HCT116 (cell line): ENCODE measurements at regions not wholly inside any gene's neighbourhood (a gene's known extent, or its start where the extent isn't known, plus 50 kb on each side); places are given as distances from the start of the nearest gene placed in this dataset.

Experiments
- ATAC-seq: fragments of 200-7000 bp; cut with Tn5 transposase; 2 replicates; pipeline ENCODE4 v1.9.1; 2020; ENCODE audit warnings: mild to moderate bottlenecking, moderate library complexity
- BruUV-seq: library from RNA; stranded (reverse); fragments of 400-500 nt; replicated peaks from 2 replicates; lab custom pipeline; 2021; lab: Mats Ljungman, UMichigan
- CTCF ChIA-PET: fragments of 300-600 bp; sonication (Branson Sonifier 250); formaldehyde crosslinking; loops from one replicate; lab custom pipeline; 2021; ENCODE audit warnings: antibody characterized with exemption; lab: Charles Lee
- POLR2A ChIA-PET: fragments of 300-600, 350-600 bp; sonication (Branson Sonifier 250); formaldehyde crosslinking; loops from one replicate; lab custom pipeline; 2021; ENCODE audit warnings: antibody characterized with exemption; lab: Charles Lee
- RAD21 ChIA-PET, 2 experiments: fragments of 300-600 bp; sonication (Branson Sonifier 250); formaldehyde crosslinking; loops; one replicate each; lab custom pipeline; 2023; ENCODE audit warnings: low total read pairs in 2 of 2; ENCODE audit not compliant: uncharacterized antibody in 2 of 2, unreplicated experiment in 2 of 2, low non-redundant PET in 1 of 2; lab: Charles Lee
- DNase-seq: peaks from one replicate; pipeline ENCODE4 v3.0.0-alpha.2; 2010; ENCODE audit warnings: low read depth, low spot score
- H2AFZ ChIP-seq: fragments of 200-600 bp; shearing (Covaris generic), sonication (generic); 2 replicates; pipeline ENCODE4 v1.6.1; 2017; ENCODE audit warnings: low read depth, mixed run types, mixed read lengths, antibody characterized with exemption, low read length; ENCODE audit not compliant: poor library complexity, severe bottlenecking
- H3K27ac ChIP-seq: 2 replicates; pipeline ENCODE4 v1.5.1; 2012; ENCODE audit warnings: low read depth, low read length
- H3K27me3 ChIP-seq: fragments of 200-600 bp; sonication (generic); 2 replicates; pipeline ENCODE4 v1.6.1; 2016; ENCODE audit warnings: mixed run types, low read length, mixed read lengths; ENCODE audit not compliant: insufficient read depth
- H3K36me3 ChIP-seq, 2 experiments: fragments of 200-500 bp in 1 of 2; fragments of 200-600 bp in 1 of 2; sonication (Bioruptor generic) in 1 of 2; sonication (generic) in 1 of 2; 2 replicates each; pipeline versions ENCODE4 v1.5.1 to v1.6.1; 2014 to 2016; ENCODE audit warnings: low read length in 2 of 2, inconsistent platforms in 1 of 2, mixed read lengths in 1 of 2, mixed run types in 1 of 2; ENCODE audit not compliant: insufficient read depth in 2 of 2, control insufficient read depth in 1 of 2
- H3K4me1 ChIP-seq, 2 experiments: fragments of 200-600 bp in 1 of 2; sonication (generic) in 1 of 2; 2 replicates each; pipeline versions ENCODE4 v1.5.1 to v1.6.1; 2012 to 2017; ENCODE audit warnings: low read length in 2 of 2, inconsistent platforms in 1 of 2, mild to moderate bottlenecking in 1 of 2, mixed read lengths in 1 of 2, mixed run types in 1 of 2, moderate library complexity in 1 of 2; ENCODE audit not compliant: insufficient read depth in 2 of 2, control insufficient read depth in 1 of 2
- H3K4me2 ChIP-seq: fragments of 200-600 bp; sonication (generic); 2 replicates; pipeline ENCODE4 v1.6.1; 2017; ENCODE audit warnings: mixed run types, low read length, mixed read lengths
- H3K4me3 ChIP-seq, 2 experiments: fragments of 200-600 bp in 1 of 2; sonication (generic) in 1 of 2; replicated peaks in 1 of 2; 2 replicates each; pipeline ENCODE4 v1.5.1; 2011 to 2016; ENCODE audit warnings: low read length in 2 of 2, control low read depth in 1 of 2, low read depth in 1 of 2, mild to moderate bottlenecking in 1 of 2, mixed read lengths in 1 of 2, mixed run types in 1 of 2
- H3K79me2 ChIP-seq: fragments of 200-600 bp; sonication (generic); 2 replicates; pipeline ENCODE4 v1.6.1; 2017; ENCODE audit warnings: mild to moderate bottlenecking, mixed run types, low read length, moderate library complexity, mixed read lengths; ENCODE audit not compliant: insufficient read depth
- H3K9ac ChIP-seq: fragments of 200-600 bp; sonication (generic); 2 replicates; pipeline ENCODE4 v1.6.1; 2016; ENCODE audit warnings: low read length, mixed read lengths
- H3K9me2 ChIP-seq: fragments of 200-600 bp; sonication (generic), shearing (Covaris generic); 2 replicates; pipeline ENCODE4 v1.6.1; 2017; ENCODE audit warnings: mixed run types, mild to moderate bottlenecking, moderate library complexity; ENCODE audit not compliant: insufficient read depth
- H3K9me3 ChIP-seq, 2 experiments: fragments of 200-500 bp in 1 of 2; fragments of 200-600 bp in 1 of 2; sonication (Bioruptor generic) in 1 of 2; sonication (generic) in 1 of 2; 2 replicates each; pipeline ENCODE4 v1.6.1; 2014 to 2017; ENCODE audit warnings: low read length in 2 of 2, mixed read lengths in 2 of 2, inconsistent platforms in 1 of 2, low read depth in 1 of 2, mild to moderate bottlenecking in 1 of 2, mixed run types in 1 of 2, moderate library complexity in 1 of 2; ENCODE audit not compliant: control insufficient read depth in 1 of 2, insufficient read depth in 1 of 2
- H4K20me1 ChIP-seq: fragments of 200-600 bp; sonication (generic), shearing (Covaris generic); 2 replicates; pipeline ENCODE4 v1.6.1; 2017; ENCODE audit warnings: mixed run types, mild to moderate bottlenecking, moderate library complexity; ENCODE audit not compliant: insufficient read depth
- CBX3 ChIP-seq: IDR thresholded peaks from 2 replicates; pipeline ENCODE4 v1.6.1; 2012; ENCODE audit warnings: low read depth
- CEBPB ChIP-seq: IDR thresholded peaks from 2 replicates; pipeline ENCODE4 v1.6.1; 2012; ENCODE audit warnings: low read depth
- EGR1 ChIP-seq: IDR thresholded peaks from 2 replicates; pipeline ENCODE4 v1.6.1; 2012; ENCODE audit warnings: low read depth
- ELF1 ChIP-seq: IDR thresholded peaks from 2 replicates; pipeline ENCODE4 v1.6.1; 2012; ENCODE audit warnings: low read depth, borderline replicate concordance
- EZH2 ChIP-seq: fragments of 200-600 bp; sonication (generic); IDR thresholded peaks from 2 replicates; pipeline ENCODE4 v1.6.1; 2017; ENCODE audit warnings: antibody characterized with exemption, mixed run types
- EZH2phosphoT487 ChIP-seq: fragments of 200-600 bp; IDR thresholded peaks from 2 replicates; pipeline ENCODE4 v1.6.1; 2018; ENCODE audit warnings: antibody characterized with exemption, borderline replicate concordance
- FOSL1 ChIP-seq: IDR thresholded peaks from 2 replicates; pipeline ENCODE4 v1.6.1; 2012; ENCODE audit warnings: low read depth
- MAX ChIP-seq: IDR thresholded peaks from 2 replicates; pipeline ENCODE4 v1.6.1; 2012
- POLR2A ChIP-seq: IDR thresholded peaks from 2 replicates; pipeline ENCODE4 v1.7.0; 2011; ENCODE audit warnings: borderline replicate concordance; ENCODE audit not compliant: insufficient read depth, insufficient read length; ENCODE audit errors: extremely low read depth
- POLR2AphosphoS5 ChIP-seq: IDR thresholded peaks from 2 replicates; pipeline ENCODE4 v1.6.1; 2011; ENCODE audit warnings: mild to moderate bottlenecking, low read depth, low read length, moderate library complexity
- RAD21 ChIP-seq: IDR thresholded peaks from 2 replicates; pipeline ENCODE4 v1.6.1; 2012; ENCODE audit warnings: low read depth, mild to moderate bottlenecking
- SIN3A ChIP-seq: IDR thresholded peaks from 2 replicates; pipeline ENCODE4 v1.6.1; 2012; ENCODE audit warnings: low read depth
- SP1 ChIP-seq: IDR thresholded peaks from 2 replicates; pipeline ENCODE4 v1.6.1; 2012; ENCODE audit warnings: low read depth
- SRF ChIP-seq: IDR thresholded peaks from 2 replicates; pipeline ENCODE4 v1.6.1; 2012; ENCODE audit warnings: low read depth
- YY1 ChIP-seq: IDR thresholded peaks from 2 replicates; pipeline ENCODE4 v1.6.1; 2011; ENCODE audit warnings: low read length, low read depth, moderate library complexity, mild to moderate bottlenecking; ENCODE audit not compliant: insufficient replicate concordance; ENCODE audit errors: extremely low read depth
- ZBTB33 ChIP-seq: IDR thresholded peaks from 2 replicates; pipeline ENCODE4 v1.6.1; 2011; ENCODE audit warnings: mild to moderate bottlenecking, low read length, moderate library complexity; ENCODE audit not compliant: insufficient replicate concordance; ENCODE audit errors: extremely low read depth
- ZFX ChIP-seq: fragments of 450-650 bp; IDR thresholded peaks from 2 replicates; pipeline ENCODE4 v1.6.1; 2017
- ZNF274 ChIP-seq: fragments of 200-500 bp; sonication (Bioruptor generic); IDR thresholded peaks from 2 replicates; pipeline ENCODE4 v1.6.1; 2014; ENCODE audit warnings: mild to moderate bottlenecking, low read depth, low read length, inconsistent platforms
- intact Hi-C: fragments of 100-400 bp; cut with micrococcal nuclease; formaldehyde crosslinking; loops from 2 replicates; pipeline ENCODE4 v1.10.0; 2022

- ChIA-PET RAD21 (no interaction called here), CTCF (no interaction called here), POLR2A (no interaction called here)
- Histone ChIP-seq H3K4me1 (no peaks in the 10 kb centered on the region), H3K9ac (no peak overlapping the region), H3K9me3 (peaks cover 10 to 17% of the 10 kb centered on the region in 2 experiments; a peak in 2 of 4 replicates), H3K4me2 (no peak overlapping the region), H3K27ac (no peak overlapping the region), H3K4me3 (no peak overlapping the region), H3K27me3 (no peaks in the 10 kb centered on the region), H3K79me2 (no peaks in the 10 kb centered on the region), H2AFZ (no peak overlapping the region), H3K9me2 (no peaks in the 10 kb centered on the region), H3K36me3 (no peaks in the 10 kb centered on the region), H4K20me1 (no peaks in the 10 kb centered on the region)
- BruUV-seq, result no TSS peak
- no peak for ATAC-seq
- TF ChIP-seq FOSL1 (no peak), CEBPB (no peak), EGR1 (no peak), ZNF274 (no peak), ELF1 (no peak), MAX (no peak), SRF (no peak), SP1 (no peak), YY1 (no peak), SIN3A (no peak), POLR2AphosphoS5 (no peak), POLR2A (no peak)
- DNase-seq, result no peak
- intact Hi-C loops, result no loop called here
These were observed 168.2 kb upstream of the ROBO2 start for GRCh38 chr3:76871655-76872054.

GRCh38 chr3:76872999-76873398 lies 166.9 kb upstream of the ROBO2 start:
- Histone ChIP-seq H2AFZ (no peak overlapping the region), H3K36me3 (no peaks in the 10 kb centered on the region), H3K9me3 (peaks cover 10 to 21% of the 10 kb centered on the region in 2 experiments; a peak in 2 of 4 replicates), H3K4me3 (no peak overlapping the region), H3K27ac (no peak overlapping the region), H3K79me2 (no peaks in the 10 kb centered on the region), H4K20me1 (no peaks in the 10 kb centered on the region), H3K4me2 (no peak overlapping the region), H3K9ac (no peak overlapping the region), H3K9me2 (no peaks in the 10 kb centered on the region), H3K4me1 (no peaks in the 10 kb centered on the region), H3K27me3 (no peaks in the 10 kb centered on the region)
- no peak for ATAC-seq
- RAD21 ChIA-PET, result no interaction called here
- BruUV-seq, result no TSS peak
- intact Hi-C loops, result no loop called here
- no peak for TF ChIP-seq CBX3
- TF ChIP-seq POLR2AphosphoS5, result no peak
- TF ChIP-seq EZH2, result no peak
- no peak for TF ChIP-seq SRF
- no peak for TF ChIP-seq FOSL1
- no peak for TF ChIP-seq RAD21
- TF ChIP-seq YY1, result no peak
- TF ChIP-seq ZNF274, result no peak
- no peak for TF ChIP-seq ZFX
- no peak for TF ChIP-seq ELF1
- TF ChIP-seq SP1, result no peak
- no peak for TF ChIP-seq CEBPB
- no peak for TF ChIP-seq ZBTB33
- TF ChIP-seq EZH2phosphoT487, result no peak
- DNase-seq, result no peak
- POLR2A ChIA-PET, result no interaction called here
- CTCF ChIA-PET, result no interaction called here
